UCSD-AML1 (cell line): ENCODE measurements at regions not wholly inside any gene's neighbourhood (a gene's known extent, or its start where the extent isn't known, plus 50 kb on each side); places are given as distances from the start of the nearest gene placed in this dataset.
"Not testable (repeated sequence)": the region's sequence is repeated elsewhere in the genome, so short reads cannot be mapped to it uniquely, and the experiment has no call there.

Source experiments
- DNase-seq: peaks from one replicate; lab custom pipeline; 2025; ENCODE audit not compliant: unreplicated experiment; lab: John Stamatoyannopoulos, UW

GRCh38 chr1:5768014-5768413 is 224.2 kb downstream of the NPHP4 start:
- no peak for DNase-seq

DNA sequence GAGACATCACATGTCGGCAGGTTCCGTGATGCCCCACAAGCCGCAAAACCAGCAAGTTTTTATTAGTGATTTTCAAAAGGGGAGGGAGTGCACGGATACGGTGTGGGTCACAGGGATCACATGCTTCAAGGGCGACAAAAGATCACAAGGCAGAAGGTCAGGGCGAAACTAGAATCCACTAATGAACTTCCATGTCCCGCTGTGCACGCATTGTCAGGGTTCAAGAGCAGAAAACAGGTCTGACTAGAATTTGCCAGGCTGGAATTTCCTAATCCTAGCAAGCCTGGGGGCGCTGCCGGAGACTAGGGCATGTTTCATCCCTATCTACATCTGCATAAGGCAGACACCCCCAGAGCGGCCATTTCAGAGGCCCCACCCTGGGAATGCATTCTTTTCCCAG is 225.2 kb downstream of the NPHP4 start:
- not testable (repeated sequence) for DNase-seq

DNA sequence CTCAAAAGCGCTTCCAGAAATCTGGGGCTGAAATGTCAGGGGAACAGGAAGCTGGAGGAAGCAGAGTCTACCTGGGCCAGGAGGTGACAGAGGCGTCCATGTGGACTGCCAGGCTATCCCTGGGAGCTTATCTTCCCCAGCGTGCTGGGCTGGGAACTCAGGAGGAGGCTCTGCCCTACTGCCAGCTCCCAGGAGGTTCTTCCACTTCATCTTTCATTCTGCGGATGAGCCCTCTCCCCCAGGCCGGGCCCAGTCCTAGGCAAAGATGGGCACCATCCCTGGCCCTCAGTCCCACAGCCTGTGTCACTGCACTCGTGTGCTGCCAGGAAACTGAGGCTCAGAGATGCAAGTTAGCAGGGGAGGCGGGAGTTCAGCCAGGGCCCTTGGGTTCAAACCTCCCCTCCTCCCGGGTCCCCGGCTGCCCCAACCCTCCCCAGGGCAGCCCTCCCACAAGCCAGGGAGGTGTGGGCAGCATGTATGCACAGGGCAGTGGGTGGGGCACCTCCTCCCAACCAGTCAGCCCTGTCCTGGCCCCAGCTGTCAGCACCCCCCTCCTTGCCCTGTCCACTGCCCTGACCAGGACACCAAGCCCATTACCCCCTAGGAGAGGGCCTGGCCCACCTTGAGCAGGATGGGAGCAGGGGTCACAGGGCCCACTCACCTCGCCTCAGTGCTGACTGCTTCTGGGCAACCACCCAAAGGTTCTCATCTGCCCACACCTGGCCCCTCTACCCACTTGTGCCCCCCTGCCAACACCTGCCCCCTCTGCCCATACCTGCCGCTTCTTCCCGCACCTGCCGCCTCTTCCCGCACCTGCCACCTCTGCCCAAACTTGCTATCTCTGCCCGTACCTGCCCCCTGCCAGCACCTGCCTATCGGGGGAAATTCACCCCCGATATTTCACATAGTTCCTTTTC is 226.0 kb downstream of the NPHP4 start:
- no peak for DNase-seq

DNA sequence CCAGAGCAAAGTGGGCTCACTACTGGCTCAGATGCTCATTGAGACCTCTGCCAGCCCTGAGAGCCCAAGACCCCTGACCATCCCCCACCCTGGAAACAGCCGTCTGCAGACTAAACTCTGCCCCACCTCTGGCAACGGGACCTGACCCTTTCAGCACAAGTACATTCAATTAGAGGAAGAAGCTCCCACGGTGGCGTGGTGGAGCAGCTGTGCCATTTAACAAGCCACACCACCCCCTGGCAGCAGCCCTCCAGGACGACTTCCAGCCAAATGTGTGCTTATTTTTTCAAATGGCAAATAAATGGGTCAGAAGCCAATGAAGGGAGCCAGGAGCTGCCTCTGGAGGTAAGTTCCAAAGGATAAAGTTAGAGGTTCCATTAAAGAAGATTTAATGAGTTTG is 226.7 kb downstream of the NPHP4 start:
- DNase-seq = no peak

DNA sequence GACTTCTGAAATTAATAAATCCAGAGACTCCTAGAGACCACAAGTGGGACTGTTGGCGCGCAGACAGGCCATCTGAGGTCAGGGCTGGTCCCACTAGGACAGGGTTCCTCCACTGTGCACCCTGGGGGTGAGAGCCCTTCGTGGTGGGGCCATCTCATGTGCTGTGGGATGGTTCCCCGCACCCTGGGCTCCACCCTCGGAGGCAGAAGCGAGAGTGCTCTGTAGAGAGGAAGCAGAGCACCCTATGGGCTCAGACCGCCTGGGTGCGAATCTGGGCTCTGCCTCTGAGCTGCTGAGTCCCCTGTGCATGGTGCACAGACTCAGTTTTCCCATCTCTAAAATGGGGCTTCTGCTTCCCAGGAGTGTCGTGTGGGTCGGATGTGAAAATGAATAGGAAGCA is 227.3 kb downstream of the NPHP4 start:
- DNase-seq = no peak

- DNase-seq = no peak
Measured at GRCh38 chr1:5764464-5764863, 227.8 kb downstream of the NPHP4 start.

DNA sequence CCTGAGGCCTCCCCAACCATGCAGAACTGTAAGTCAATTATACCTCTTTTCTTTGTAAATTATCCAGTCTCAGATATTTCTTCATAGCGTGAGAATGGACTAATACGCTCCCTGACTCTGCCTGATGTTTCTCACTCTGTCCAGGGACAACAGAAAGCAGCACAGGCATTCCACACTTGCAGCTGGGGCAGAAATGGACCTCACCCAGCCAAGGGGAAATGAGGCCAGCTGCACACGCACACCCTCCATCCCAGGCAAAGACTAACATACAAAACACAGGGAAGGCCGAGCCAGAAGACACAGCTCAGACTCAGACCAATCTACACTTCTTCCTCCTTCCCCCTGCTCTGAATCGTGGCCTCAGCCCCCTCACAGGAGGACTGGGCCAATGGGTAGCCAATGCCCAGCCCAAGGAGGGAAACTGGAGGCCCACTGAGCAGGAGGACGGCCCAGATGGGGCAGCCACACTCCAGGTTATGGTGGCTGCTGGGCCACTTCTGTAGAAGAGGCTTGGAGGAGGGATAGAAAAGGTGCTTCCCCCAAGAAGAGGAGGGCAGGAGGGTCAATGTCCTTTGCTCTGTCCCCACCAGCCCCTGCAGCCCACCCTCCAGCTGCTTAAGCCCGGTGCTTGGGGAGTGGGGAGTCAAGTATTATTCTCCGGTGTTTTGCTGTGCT is 228.4 kb downstream of the NPHP4 start:
- no peak for DNase-seq

DNA sequence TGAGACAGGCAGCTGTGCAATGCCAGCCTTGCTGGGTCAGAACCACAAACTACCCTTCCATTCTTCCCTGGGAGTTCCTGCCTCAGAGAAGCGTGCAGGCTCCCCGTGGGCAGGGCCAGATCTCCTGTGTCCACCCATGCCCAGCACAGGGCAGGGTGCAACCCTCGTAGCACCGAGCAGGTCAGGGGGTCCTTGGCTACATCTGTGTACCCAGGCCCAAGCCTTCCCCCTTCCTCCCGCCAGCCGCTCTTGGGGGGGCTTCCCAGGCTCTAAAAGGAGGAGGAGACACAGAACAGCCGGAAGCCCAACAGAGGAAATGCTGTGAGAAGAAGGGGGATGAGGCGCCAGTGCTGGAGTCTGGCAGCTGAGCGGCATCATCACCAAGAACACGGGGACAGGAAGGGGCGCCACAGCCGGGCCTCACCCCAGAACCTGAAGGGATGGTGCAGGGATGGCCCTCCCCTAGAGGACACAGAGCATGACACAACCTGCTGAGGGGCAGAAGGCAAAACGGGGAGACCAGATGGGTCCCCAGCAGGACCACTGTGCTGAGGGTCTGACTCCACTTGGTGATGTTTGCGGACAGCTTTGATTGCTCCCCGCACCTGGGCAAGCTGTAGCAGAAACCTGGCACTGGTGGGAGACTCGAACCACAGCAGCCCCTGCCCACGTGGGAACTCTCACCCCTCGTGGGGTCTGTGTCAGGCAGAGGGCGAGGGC is 233.2 kb downstream of the NPHP4 start:
- DNase-seq = no peak

DNA sequence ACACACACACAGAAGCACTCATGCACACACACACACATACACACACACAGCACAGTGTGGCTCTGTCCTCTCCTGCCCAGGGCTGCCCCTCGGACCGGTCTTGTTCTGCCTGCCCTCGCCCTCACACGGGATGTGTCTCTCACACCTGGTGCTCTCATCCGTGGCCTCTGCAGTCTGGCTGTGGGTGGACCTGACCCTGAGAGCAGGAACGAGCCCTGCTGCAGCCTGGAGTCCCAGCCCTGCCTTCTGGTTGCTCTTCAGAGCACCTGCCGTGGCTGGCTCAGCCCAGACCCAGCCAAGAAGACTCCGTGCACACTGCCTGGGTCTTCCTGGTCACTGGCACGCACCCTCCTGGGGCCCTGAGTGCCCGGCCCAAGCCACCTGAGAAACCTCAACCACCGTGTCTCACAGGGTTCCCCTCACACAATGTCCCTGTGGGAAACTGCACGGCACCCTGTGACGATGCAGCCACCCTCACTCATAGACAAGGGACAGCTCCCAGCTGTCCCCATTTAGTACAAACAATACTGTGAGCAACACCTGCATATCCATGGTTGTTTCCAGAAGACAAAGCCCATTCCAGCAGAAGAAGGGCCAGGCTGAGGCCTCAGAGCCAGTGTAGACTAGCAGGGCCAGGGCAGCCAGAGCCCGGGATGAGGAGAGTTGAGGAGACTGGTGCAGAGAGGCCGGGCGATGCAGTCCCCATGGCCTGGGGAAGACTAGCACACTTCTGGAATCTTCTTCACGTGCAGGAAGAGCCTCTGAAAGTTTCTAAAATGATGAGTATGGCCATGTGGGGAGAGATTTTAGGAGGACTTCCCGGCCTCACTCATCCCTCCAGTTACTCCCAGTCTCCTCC is 234.0 kb downstream of the NPHP4 start:
- no peak for DNase-seq

GRCh38 chr1:5757187-5757805 is 234.9 kb downstream of the NPHP4 start:
- no peak for DNase-seq

GRCh38 chr1:5756434-5757186 is 235.6 kb downstream of the NPHP4 start:
- DNase-seq = no peak

GRCh38 chr1:5755552-5756125 is 236.6 kb downstream of the NPHP4 start:
- no peak for DNase-seq

DNA sequence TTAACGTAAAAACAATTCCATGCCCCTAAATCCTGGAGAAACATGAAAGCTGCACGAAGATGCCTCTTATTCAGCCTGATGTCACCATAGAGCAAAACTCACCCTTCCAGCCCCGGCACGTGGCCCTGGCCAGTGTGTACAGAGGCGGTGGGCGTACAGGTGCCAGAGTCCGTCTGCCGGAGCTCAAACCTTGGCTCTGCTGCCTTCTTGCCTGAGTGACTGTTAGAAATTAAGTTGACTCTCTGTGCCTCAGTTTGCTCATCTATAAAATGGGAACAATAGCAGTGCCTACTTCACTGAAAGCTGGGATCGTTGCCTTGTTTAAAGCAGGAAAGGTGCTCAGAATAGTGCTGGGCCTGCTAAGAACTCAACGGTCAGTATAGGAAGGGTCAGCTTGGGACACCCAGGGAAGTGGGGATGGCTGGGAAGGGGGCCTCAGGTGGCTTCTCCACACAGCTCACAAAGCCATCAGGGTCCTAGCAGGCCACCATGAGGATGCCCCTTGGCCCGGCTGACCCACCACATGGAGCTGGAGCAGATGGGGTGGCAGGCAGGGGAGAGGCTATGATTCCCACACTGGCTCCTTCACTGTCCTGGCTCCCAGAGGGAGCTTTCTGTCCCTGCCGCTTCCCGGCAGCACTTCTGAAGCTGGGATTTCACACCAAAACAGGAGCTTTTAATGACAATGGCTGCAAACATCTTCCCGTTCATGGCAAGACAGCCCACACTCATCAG is 237.2 kb downstream of the NPHP4 start:
- no peak for DNase-seq

DNA sequence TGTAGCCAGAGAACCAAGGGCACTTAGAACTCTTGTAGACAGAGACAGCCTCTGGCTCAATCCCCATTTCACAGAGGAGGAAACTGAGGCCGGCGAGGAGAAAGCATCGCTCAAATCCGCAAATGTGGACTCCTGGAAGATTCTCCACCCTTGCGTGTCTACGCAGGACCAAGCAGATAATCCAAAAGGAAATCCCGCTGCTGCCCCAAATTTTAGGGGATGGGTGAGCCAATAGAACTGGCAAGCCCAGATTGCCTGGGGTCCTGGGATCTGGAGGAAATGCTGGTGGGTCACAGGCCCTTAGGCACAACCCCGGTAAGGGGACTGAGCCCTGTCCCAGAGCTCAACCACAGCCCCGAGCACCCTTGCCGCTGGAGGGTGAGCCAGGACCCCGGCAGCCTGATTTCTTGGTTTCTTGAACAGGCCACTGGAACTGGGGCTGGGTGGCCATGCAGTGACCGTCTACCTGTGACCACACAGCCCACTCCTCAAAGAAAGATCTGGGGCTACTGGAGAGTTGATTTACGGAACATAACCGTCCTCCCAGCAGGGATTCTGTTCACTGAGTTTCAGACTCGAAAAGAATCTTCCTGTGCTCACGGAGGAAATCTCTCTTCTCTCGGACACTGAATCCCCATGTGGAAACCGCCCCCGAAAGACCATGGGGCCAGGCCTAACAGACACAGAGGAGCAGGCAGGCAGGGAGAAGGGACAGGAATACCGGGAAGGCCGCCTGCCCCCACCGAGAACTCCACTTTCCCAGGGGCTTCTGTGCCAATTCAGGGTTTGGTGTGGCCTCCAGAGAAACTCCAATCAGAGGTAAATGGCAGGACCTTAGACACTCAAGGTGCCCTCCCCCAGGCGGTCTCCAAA is 238.4 kb downstream of the NPHP4 start:
- no peak for DNase-seq

DNA sequence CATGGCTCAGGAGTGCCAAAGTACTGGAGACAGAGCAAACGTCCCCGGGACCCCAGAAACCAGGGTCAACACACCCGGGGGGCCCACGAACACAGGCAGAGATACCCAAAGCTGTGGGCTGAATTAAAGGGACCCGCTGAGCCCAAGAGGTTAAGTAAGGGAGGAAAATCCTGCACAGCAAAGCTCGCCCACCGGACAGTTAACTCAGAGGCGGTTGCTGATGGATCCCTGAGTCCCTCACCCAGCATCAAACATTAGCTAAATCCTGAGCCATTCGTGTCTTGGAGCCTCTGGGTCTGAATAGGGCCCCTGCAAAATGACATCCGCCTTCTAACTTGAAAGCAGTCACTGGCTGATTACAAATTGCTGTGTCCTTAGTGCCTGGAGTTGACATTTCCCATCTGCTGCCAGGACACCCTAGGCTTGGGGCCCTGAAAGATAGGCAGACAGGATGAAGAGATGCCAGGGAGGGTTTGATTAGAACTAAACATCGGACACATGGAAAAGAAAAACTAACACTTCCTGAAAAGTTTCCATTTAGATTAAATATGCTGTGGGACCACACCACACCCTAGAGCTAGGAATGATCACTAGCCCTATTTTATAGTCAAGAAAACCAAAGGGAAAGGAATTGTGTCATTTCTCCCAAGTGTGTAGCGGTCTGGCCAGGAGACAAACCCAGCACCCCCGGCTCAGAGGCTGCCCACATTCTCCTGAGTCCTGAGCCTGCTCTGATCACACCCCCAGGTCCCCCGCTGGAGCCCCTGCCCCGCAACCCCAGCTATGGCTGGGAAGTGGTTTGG is 239.3 kb downstream of the NPHP4 start:
- DNase-seq = no peak

DNA sequence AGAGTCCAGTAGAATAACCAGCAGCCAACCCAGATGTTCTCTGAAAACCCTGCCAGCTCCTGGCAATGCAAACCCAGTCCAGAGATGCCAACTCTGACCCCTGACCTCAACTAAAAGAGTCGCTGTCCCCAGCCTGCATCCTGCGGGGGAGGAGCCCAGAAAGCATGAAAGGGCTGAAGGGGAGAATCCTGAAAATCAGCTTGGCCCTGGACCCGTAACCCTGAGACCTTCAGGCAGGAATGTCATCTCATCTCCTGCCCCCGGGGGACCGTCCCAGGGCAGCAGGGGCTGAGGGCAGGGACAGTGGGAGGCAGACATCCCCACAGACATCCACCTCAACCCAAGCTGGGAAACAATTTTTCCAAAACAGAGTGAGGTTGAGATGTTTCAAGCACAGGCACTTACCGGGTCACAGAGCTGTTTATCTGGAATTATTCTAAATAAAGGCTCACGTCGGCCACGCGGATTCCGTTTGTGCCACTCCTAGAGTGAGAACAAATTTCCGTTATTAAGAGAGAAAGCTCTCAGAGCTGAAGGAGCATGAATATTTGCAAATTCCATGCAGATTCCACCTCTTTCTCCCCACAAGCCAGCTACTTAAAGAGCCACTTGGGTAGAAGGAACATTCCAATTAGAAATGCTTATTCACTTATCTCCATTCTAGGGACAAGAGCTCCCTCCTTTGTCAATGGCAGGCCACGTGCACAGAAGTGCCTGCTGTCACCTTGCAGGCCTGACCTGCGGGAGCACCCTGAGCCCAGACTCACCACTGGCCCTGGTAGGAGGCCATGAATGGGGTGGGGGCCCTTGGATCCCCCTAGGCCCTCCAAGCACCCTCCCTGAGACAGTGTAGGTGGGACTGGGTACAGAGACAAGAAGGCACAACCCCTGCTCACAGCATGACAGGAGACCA is 240.1 kb downstream of the NPHP4 start:
- DNase-seq = no peak
